ENCODE measurements at regions not wholly inside any gene's neighbourhood (a gene's known extent, or its start where the extent isn't known, plus 50 kb on each side); places are given as distances from the start of the nearest gene placed in this dataset.

GRCh38 chr14:54252072-54252730, 144.6 kb upstream of the CDKN3 start:
- no peak overlapping the region for H3K4me3 ChIP-seq
- H3K9me3 ChIP-seq = peaks cover 0 to 4% (median 0%) of the 10 kb centered on the region in 4 donors
- WGBS = 70% methylated on average over 2 of the region's 2 CpGs
- H3K27me3 ChIP-seq = no peaks in the 10 kb centered on the region
- no peaks in the 10 kb centered on the region for H3K36me3 ChIP-seq
- TF ChIP-seq POLR2AphosphoS5 (IDR thresholded peaks at IDR 0.05) = no peak
- TF ChIP-seq POLR2A (IDR thresholded peaks at IDR 0.05; ENCODE audit: low read depth) = no peak
- no peak for DNase-seq (ENCODE audit: extremely low spot score)
- no peaks in the 10 kb centered on the region for H3K4me1 ChIP-seq
- intact Hi-C loops (cut with DNase I) = no loop called here
- H3K27ac ChIP-seq (replicated peaks in 1 of 4) = no peak overlapping the region

DNA sequence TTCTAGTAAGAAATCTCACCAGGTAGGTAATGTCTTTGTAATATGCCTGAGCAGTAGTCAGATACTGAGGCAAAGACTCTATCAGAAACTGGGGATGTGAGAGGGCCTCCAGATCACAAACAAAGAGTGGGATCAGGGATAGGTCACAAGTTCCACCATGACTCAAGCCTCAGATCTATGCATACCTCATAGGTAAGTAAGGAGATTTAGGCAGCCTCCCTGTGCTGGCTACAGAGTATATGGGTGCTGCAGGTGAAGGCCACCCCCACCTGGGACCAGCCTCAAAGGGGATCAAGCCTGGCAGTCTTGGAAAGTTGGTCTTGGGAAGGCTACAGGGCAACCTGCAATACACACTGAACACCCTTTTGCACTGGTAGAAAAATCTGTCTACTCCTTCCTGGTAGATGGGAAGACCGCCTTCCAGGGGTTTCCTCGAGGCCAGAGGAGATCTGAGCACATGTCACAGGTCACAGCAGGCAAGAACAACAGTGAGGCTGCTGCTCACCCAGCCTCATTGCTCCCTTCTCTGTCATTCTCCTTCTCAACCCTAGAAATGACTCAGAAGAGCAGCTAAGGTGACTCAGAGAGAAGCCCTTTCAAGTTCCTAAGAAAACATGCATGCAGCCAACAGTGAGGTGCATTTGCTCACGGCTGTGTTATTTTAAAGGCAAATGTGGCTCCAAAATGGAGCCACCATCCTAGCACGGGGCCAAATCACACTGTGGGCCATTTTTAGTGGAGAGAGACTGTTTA, 143.4 kb upstream of the CDKN3 start:
- Histone ChIP-seq H3K27ac (replicated peaks in 1 of 4) (no peak overlapping the region), H3K27me3 (no peaks in the 10 kb centered on the region), H3K9me3 (peaks cover 0 to 4% (median 0%) of the 10 kb centered on the region in 4 donors), H3K36me3 (no peaks in the 10 kb centered on the region), H3K4me3 (no peak overlapping the region), H3K4me1 (no peaks in the 10 kb centered on the region)
- no peak for DNase-seq (ENCODE audit: extremely low spot score)
- no peak for TF ChIP-seq POLR2A (IDR thresholded peaks at IDR 0.05; ENCODE audit: low read depth)
- no peak for TF ChIP-seq POLR2AphosphoS5 (IDR thresholded peaks at IDR 0.05)
- TF ChIP-seq EP300 (IDR thresholded peaks at IDR 0.05) = no peak
- TF ChIP-seq CTCF (IDR thresholded peaks at IDR 0.05) = no peak
- WGBS = 59% methylated on average over 4 of the region's 4 CpGs
- intact Hi-C loops (cut with DNase I) = no loop called here

GRCh38 chr14:54256156-54256555, 140.7 kb upstream of the CDKN3 start:
- no peak overlapping the region for H3K27ac ChIP-seq (replicated peaks in 1 of 4)
- TF ChIP-seq EP300 (IDR thresholded peaks at IDR 0.05) (no peak), POLR2AphosphoS5 (IDR thresholded peaks at IDR 0.05) (no peak), POLR2A (IDR thresholded peaks at IDR 0.05; ENCODE audit: low read depth) (no peak), CTCF (IDR thresholded peaks at IDR 0.05) (no peak)
- H3K27me3 ChIP-seq = no peaks in the 10 kb centered on the region
- intact Hi-C loops (cut with DNase I) = no loop called here
- H3K4me3 ChIP-seq = no peak overlapping the region
- no peaks in the 10 kb centered on the region for H3K36me3 ChIP-seq
- peaks cover 0 to 4% (median 0%) of the 10 kb centered on the region in 4 donors for H3K9me3 ChIP-seq
- 73% methylated on average over 9 of the region's 9 CpGs for WGBS
- H3K4me1 ChIP-seq = no peaks in the 10 kb centered on the region
- no peak for DNase-seq (ENCODE audit: extremely low spot score)

DNA sequence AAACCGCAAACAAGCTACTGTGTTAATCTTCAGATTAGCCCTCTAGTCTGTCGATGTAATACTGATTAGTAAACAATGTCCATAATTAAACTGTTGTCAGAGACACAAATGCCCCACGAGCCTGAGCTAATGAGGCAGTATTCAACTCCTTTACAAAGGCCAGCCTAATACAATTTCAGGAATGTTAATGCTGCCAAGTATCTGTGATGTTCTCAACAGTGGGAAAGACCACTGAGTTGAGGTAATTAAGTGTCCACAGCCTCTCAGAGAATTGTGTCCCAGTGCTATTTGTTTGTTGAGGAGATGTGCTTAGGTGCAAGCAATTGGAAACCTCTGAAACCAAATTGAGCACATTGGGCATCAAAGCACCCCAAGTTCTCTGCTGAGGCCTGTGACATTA, 139.4 kb upstream of the CDKN3 start:
- Histone ChIP-seq H3K36me3 (no peaks in the 10 kb centered on the region), H3K9me3 (peaks cover 0 to 4% (median 0%) of the 10 kb centered on the region in 4 donors), H3K27me3 (no peaks in the 10 kb centered on the region), H3K4me3 (no peak overlapping the region), H3K27ac (replicated peaks in 1 of 4) (no peak overlapping the region), H3K4me1 (no peaks in the 10 kb centered on the region)
- TF ChIP-seq POLR2AphosphoS5 (IDR thresholded peaks at IDR 0.05) (no peak), EP300 (IDR thresholded peaks at IDR 0.05) (no peak), CTCF (IDR thresholded peaks at IDR 0.05) (no peak), POLR2A (IDR thresholded peaks at IDR 0.05; ENCODE audit: low read depth) (no peak)
- intact Hi-C loops (cut with DNase I) = no loop called here
- DNase-seq (ENCODE audit: extremely low spot score) = no peak
- WGBS = 63% methylated on average over 3 of the region's 3 CpGs

DNA sequence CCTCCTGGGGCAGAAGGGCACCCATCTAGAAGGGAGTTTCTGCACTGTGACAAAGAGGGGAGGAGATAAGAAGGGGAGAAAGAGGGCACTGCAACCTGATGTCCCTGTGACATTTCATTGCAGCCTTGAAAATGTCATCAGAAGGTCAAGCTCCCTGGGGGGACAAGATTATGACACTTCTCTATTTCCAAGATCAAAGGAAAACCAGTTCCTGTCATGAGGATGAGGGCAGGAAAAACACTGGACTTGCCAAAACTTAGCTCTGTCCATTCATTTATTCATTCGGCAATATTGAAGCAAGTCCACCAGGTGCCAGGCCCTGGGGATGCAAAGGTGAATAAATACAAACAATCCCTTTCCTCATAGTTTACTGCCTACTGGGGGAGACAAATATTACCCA, 138.4 kb upstream of the CDKN3 start:
- Histone ChIP-seq H3K27ac (replicated peaks in 1 of 4) (no peak overlapping the region), H3K4me3 (no peak overlapping the region), H3K36me3 (no peaks in the 10 kb centered on the region), H3K4me1 (no peaks in the 10 kb centered on the region), H3K9me3 (peaks cover 0 to 4% (median 0%) of the 10 kb centered on the region in 4 donors), H3K27me3 (no peaks in the 10 kb centered on the region)
- intact Hi-C loops (cut with DNase I) = no loop called here
- TF ChIP-seq POLR2A (IDR thresholded peaks at IDR 0.05; ENCODE audit: low read depth) = no peak
- no peak for TF ChIP-seq POLR2AphosphoS5 (IDR thresholded peaks at IDR 0.05)
- no peak for TF ChIP-seq CTCF (IDR thresholded peaks at IDR 0.05)
- no peak for TF ChIP-seq EP300 (IDR thresholded peaks at IDR 0.05)
- WGBS = 85% methylated on average over 1 of the region's 1 CpG
- DNase-seq (ENCODE audit: extremely low spot score) = no peak

All from esophagus muscularis mucosa (tissue), 4 donors.